GM12874 (cell line): ENCODE measurements at regions not wholly inside any gene's neighbourhood (a gene's known extent, or its start where the extent isn't known, plus 50 kb on each side); places are given as distances from the start of the nearest gene placed in this dataset.

ENCODE experiments used
- TF ChIP-seq, protein P1 (sequence below): IDR thresholded peaks from 2 replicates; pipeline ENCODE4 v1.5.1; 2011; ENCODE audit warnings: low read depth, mild to moderate bottlenecking, control low read depth, low read length, moderate library complexity; ENCODE audit not compliant: insufficient read depth

DNA sequence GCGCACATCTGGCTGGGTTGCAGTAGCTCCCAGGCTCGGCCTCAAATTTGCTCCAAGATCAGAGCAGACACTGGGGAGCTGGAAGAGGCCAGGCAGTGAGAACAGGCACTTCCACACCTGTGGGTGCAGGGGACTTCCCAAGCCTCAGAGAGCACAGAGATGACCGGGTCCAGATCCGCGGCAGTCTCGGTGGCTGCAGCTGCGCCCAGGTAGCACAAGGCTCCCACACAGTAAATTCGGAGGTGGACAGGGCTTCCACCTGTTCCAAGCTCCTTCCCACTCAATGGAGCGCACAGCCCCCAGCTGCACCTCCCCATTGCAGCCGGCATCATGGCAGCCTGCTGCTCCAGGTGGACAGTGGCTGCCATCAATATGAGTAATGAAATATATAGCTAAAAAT, 1417.4 kb upstream of the SLC10A2 start:
- TF ChIP-seq, protein P1, sequence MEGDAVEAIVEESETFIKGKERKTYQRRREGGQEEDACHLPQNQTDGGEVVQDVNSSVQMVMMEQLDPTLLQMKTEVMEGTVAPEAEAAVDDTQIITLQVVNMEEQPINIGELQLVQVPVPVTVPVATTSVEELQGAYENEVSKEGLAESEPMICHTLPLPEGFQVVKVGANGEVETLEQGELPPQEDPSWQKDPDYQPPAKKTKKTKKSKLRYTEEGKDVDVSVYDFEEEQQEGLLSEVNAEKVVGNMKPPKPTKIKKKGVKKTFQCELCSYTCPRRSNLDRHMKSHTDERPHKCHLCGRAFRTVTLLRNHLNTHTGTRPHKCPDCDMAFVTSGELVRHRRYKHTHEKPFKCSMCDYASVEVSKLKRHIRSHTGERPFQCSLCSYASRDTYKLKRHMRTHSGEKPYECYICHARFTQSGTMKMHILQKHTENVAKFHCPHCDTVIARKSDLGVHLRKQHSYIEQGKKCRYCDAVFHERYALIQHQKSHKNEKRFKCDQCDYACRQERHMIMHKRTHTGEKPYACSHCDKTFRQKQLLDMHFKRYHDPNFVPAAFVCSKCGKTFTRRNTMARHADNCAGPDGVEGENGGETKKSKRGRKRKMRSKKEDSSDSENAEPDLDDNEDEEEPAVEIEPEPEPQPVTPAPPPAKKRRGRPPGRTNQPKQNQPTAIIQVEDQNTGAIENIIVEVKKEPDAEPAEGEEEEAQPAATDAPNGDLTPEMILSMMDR, result no peak

DNA sequence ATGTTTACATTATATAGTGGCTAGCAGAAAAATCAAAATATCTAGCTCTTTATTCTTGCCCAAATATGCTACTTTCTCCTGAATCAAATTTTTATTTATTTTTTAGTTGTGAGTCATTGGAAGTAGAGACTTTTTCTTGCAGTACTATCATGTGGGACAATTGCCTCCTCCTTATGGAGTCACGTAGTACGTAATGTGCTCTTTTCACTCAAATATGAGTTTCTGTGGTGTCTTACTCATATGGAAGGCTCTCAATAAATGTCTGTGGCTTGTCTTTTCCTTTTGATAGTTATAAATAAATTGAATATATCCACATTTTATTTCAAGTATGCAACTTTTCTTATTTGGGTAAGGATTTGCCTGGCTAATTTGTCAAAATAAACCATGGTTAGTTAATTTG, 1411.0 kb upstream of the SLC10A2 start:
- TF ChIP-seq, protein P1, result no peak

DNA sequence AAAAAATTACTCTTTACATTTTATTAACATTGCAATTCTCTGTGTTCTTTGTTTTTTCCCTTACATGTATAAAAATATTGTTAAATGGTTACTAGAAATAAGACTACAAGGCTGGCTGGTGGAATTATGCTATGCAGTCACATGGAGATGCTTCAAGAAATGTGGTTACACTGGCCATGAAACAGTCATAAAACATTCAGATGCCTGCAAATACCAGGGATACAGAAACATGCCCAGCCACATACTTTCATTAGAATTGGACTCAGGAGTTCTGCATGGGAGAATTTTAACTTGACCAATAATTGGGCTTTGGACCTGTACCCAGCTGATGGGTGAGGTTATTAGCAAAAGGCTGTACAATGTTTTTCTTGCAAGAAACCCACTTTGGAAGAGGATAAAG, 1407.7 kb upstream of the SLC10A2 start:
- TF ChIP-seq, protein P1, result no peak

DNA sequence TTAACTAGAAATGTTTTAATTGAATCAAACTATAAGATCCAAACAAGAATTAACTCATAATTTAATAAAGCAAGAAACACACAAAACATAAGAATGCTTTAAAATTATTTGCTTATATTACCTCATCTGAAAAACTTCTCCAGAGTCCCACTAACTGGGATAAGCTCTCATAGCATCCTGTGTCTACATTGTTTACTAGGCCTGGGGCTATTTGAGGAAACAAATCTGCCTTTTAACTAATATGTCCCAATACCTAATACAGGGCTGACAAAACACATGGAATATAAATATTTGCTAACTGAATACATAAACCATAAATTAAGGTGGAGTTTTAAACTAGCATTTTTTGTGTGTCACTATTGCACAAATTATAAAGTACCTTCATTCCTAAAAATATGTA, 1399.8 kb upstream of the SLC10A2 start:
- TF ChIP-seq, protein P1, result no peak

DNA sequence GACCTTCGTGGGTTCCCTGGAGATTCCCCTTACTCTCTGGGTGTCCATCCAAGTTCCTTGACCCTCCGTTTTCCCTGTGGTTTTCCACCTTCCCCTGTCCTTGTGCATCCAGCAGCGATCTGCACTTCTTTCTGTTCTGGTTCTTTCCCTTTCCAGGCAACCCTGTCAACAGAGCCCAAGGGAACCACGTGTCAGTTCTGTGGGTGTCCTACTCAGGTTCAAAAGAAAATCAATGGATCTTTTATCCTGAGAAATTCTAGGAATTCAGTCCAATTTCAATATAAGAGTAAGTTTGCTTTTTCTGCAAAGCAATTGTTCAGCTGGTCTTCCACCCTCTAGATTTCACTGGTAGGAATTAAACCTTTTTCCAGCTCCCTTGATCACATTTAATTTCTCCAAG, 1394.8 kb upstream of the SLC10A2 start:
- TF ChIP-seq, protein P1, result no peak

DNA sequence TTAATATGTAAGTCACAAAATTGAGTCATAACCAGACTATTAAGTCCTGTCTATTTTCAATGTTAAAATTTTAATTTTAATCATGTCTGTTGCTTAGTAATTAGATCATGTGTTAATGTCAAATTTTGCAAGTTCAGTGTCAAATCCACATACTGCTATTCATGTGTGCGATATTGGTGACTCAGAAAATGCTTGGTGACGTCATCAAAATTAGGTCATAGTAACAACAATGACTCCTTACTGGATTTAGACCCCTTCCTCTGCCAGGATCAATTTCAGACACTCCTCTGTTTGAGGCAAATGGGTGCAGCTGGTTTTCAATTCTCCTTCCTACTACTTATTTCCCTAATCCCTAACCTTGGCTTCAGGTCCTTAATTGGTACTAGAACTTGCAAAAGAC, 1394.3 kb upstream of the SLC10A2 start:
- TF ChIP-seq, protein P1, result no peak

DNA sequence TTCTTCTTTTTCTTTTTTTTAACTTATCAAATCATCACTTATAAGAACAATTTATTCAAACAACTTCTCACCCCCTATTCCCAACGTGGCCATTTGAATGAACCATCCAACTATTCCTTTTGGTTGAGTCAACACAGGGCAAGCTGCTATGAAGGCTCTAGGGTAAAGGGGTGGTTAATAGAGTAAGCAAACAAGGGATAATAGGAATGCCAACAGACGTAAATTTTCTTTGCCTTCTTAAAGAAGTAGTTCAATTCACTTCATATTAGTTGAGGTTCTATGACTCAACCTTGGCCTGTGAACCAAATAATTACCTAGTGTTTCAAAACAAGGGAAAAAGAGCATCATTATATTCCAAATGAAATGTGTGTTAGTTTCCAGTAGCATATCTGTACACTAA, 1383.8 kb upstream of the SLC10A2 start:
- TF ChIP-seq, protein P1, result no peak

DNA sequence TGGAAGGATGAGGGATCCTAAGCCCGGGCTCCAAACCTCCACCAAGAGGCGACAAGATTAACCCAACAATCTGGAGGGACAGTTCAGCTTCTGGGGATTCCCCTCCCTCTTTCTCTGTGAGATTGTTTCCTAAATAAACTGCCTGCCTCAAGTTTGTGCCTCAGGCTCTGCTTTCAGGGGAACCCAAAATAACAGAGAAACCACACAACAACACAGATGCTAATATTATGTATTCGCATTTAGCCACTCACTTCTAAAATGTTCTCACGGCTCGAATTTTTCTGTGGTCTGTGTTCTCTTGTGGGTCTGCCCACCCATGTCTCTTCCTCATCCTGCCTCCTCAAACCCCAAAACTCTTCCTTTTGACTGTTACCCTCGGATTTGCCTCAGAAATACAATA, 1381.1 kb upstream of the SLC10A2 start:
- TF ChIP-seq, protein P1, result no peak
